ENCODE measurements at regions not wholly inside any gene's neighbourhood (a gene's known extent, or its start where the extent isn't known, plus 50 kb on each side); places are given as distances from the start of the nearest gene placed in this dataset.

- DNase-seq: no peak
Measured at GRCh38 chr15:69963385-69963784, 134.3 kb downstream of the TLE3 start.

- DNase-seq: no peak
Measured at GRCh38 chr15:69971771-69972170, 125.9 kb downstream of the TLE3 start.

DNA sequence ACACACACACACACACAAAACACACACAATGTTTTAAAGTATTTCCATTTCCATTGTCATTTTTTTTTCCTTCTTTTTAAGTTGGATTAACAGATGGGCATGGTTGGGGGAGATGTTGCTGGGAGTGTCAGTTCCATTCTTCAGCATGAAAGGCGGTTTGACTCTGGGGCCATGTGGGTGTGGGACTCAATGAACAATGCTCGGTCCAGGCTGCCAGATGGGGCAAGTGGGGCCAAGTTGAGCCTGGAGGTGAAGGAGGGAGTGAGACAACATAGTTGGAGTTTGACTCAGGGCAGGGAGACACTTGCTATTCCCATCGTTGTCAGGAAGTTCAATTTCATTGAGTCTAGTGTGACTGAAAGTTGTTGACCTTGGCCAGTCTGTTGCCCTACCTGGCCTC, 125.3 kb downstream of the TLE3 start:
- no peak for DNase-seq

GRCh38 chr15:69973102-69973714, 124.5 kb downstream of the TLE3 start:
- peak in 1 of 5 experiments; percentile 48 for DNase-seq

DNA sequence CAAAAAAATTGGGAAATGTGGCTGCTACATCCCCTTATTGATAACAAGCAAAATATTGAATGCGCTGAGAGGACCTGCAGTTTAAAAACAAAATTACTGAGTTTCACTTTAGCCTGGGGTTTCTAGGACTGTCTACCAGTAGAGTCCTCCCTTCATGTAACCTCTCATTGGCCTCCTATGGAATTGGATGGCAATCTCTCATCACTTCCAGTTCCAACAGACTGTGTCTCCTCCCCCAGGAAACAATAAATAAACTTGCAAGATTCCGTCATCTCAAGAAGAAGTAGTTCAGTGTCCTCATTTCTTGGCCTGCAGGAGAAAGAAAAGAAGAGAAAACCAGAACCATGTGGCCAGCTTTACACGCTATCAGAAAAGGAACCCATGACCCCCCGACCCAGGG, 123.8 kb downstream of the TLE3 start:
- DNase-seq: no peak

- no peak for DNase-seq
Measured at GRCh38 chr15:69974321-69974720, 123.4 kb downstream of the TLE3 start.

- DNase-seq: peak in 2 of 5 experiments; percentile 22 to 59
Measured at GRCh38 chr15:69976366-69976994, 121.2 kb downstream of the TLE3 start.

GRCh38 chr15:69978603-69979002, 119.1 kb downstream of the TLE3 start:
- no peak for DNase-seq

- no peak for DNase-seq
Measured at GRCh38 chr15:69979262-69979661, 118.5 kb downstream of the TLE3 start.

DNA sequence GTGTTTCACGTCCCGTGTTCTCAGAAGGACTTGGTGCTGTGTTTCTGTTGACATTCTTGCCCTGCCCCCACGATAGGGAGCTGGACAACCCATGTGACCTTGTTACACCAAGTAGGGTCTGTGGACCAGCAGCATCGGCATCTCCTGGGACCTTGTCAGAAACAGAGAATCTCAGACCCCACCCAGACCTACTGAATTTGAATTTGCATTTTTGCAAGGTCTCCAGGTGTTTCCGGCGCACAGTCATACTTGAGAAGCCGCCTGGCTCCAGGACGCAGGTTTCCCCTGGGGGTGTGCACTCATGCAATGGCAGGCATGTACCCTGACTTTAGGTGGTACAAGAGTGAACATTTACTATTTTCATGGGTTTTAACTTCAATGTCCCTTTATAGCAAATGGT, 117.9 kb downstream of the TLE3 start:
- no peak for DNase-seq

GRCh38 chr15:69980341-69981059, 117.2 kb downstream of the TLE3 start:
- no peak for DNase-seq

GRCh38 chr15:69982037-69982436, 115.7 kb downstream of the TLE3 start:
- no peak for DNase-seq

GRCh38 chr15:69983696-69984265, 113.9 kb downstream of the TLE3 start:
- no peak for DNase-seq

DNA sequence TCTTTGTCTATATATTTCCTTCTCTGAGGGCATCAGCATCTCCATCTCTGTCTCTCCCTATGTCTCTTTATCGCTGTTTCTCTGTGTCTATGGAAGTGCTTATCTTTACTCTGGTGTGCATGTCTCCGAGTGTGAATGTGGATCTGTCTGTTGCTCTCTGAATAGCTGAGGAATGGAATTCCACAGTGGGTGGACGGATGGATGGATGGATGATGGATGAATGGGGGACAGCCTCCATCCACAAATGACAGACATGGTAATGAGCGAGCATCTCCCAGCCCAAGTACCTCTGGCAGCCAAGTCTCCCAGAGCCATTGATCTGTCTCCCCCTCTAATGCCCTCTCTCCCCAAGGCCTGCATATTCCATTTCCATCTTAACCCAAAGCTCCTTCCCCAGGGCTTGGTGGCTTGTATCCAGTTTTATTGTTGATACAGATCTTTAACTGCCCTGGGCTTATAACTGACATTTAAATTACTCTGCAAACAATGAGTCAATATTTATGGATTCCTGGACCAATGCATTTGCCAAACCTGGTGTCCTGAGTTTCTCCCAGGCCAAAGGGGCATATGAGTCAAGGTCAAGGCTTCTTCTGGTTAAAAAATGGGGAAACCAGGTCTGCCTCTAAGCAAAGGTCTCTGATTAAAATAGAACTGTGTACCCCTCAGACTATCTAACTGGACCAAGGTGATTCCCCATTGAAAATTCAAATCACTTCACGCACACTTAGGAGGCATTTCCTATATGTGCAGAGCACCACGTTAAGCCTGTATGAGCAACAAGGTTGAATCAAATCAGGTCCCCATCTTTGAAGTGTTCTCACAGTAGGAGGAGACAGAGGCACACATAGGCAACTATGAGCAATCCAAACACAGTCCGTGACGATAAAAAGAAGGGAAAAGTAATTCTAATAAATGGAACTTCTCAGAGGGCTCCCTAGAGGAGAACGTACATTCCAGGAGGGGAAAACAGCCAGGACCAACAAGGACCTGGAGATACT, 109.9 kb downstream of the TLE3 start:
- DNase-seq: no peak

- no peak for DNase-seq
Measured at GRCh38 chr15:69988541-69989225, 109.0 kb downstream of the TLE3 start.

GRCh38 chr15:69990566-69991421, 106.9 kb downstream of the TLE3 start:
- no peak for DNase-seq

- no peak for DNase-seq
Measured at GRCh38 chr15:69991551-69991980, 106.2 kb downstream of the TLE3 start.

DNA sequence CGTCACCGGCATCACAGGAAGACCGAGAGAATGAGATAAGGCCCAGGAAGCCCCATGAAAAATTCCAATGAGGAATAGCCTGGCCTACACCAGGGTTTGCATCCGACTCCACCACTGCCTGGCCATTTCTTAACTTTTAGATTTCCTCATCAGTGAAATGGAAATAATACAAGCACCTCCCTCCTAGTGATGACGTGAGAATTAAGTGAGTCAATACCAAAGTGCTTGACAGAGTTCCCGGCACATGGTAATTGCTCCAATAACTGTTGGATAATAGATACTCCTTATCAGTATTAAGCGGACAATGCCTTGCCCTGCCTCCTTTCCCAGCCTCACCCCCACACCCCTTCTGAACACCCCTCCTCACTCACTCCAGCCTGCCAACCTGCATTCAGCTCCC, 105.4 kb downstream of the TLE3 start:
- no peak for DNase-seq

DNA sequence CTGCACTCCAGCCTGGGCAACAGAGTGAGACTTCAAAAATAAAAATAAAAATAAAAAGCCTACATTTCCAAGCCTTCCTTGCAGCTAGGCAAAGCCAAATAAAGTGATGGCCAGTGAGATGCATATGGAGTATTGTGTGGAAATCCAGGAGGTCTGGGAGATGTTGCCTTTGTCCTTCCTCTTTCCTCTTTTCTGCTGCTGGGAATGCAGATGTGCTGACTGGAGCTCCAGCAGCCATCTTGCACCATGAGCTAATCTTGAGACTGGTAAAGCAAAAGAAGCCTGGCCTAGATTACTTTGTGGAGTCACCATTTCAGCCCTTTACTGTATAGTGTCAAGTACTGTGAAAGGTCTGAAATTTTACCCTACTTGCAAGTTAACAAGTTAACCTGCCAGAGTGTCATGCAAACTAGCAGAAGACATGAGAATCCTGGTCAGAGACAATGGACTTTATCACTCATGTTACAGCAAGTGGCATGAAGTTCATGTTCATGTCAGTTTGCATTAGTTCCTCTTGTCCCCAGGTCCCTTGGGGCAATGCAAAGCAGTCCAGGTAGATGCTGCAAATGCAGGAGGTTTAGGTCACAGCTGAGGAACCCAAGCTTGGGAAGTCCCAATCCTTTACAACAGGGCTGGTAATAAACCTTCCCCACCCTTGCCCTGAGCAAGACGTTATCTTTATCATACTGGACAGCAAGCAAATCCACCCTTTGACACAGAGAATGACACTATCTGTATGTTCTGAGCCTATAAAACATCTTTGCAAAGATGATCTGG, 103.1 kb downstream of the TLE3 start:
- no peak for DNase-seq

Data from T-helper 2 cell (primary cell).